ENCODE measurements at regions not wholly inside any gene's neighbourhood (a gene's known extent, or its start where the extent isn't known, plus 50 kb on each side); places are given as distances from the start of the nearest gene placed in this dataset.

GRCh38 chr1:55542901-55543504 is 327.8 kb upstream of the USP24 start:
- TF ChIP-seq FOXM1 (IDR thresholded peaks at IDR 0.05; ENCODE audit: borderline replicate concordance, low read depth): no peak
- TF ChIP-seq NFIC (IDR thresholded peaks at IDR 0.05): no peak
- no peak for TF ChIP-seq EGR1 (IDR thresholded peaks at IDR 0.05)
- no peak for TF ChIP-seq MAX (IDR thresholded peaks at IDR 0.05)
- TF ChIP-seq CEBPB (IDR thresholded peaks at IDR 0.05): no peak
- no peak for TF ChIP-seq YY1 (IDR thresholded peaks at IDR 0.05; ENCODE audit: low read depth)
- TF ChIP-seq REST (IDR thresholded peaks at IDR 0.05; ENCODE audit: low read depth): no peak
- TF ChIP-seq TAF1 (IDR thresholded peaks at IDR 0.05; ENCODE audit: low read depth): no peak
- TF ChIP-seq EP300 (IDR thresholded peaks at IDR 0.05; ENCODE audit: borderline replicate concordance): no peak
- TF ChIP-seq RAD21 (IDR thresholded peaks at IDR 0.05; ENCODE audit: low read depth): no peak
- TF ChIP-seq USF1 (IDR thresholded peaks at IDR 0.05): no peak
- TF ChIP-seq TEAD4 (IDR thresholded peaks at IDR 0.05): no peak
